ENCODE measurements at regions not wholly inside any gene's neighbourhood (a gene's known extent, or its start where the extent isn't known, plus 50 kb on each side); places are given as distances from the start of the nearest gene placed in this dataset.

- no peak for DNase-seq (ENCODE audit: low spot score)
Measured at GRCh38 chr21:15370462-15370975, 305.7 kb upstream of the NRIP1 start.

GRCh38 chr21:15373941-15374340, 309.1 kb upstream of the NRIP1 start:
- DNase-seq (ENCODE audit: low spot score), result no peak

- DNase-seq (ENCODE audit: low spot score), result no peak
Measured at GRCh38 chr21:15379776-15380175, 315.0 kb upstream of the NRIP1 start.

DNA sequence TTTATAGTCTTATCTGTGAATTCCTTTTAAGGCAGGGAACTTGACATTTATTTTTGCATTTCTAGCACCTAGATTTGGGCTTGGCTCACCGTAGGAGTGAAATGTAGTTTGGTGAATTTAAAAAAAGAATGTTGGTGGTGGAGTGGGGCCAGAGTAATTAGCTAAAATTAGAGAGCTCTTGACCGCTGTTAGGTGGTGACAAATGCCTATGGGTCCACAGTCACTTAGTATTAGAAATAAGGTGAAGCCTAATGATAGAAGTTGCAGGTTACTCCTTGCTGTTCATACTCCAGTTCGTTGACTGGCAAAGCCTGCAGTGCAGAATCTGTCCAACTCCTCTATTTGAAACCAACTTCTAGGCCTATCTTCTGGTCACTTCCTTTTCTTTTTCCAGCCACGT, 318.8 kb upstream of the NRIP1 start:
- DNase-seq (ENCODE audit: low spot score), result no peak

DNA sequence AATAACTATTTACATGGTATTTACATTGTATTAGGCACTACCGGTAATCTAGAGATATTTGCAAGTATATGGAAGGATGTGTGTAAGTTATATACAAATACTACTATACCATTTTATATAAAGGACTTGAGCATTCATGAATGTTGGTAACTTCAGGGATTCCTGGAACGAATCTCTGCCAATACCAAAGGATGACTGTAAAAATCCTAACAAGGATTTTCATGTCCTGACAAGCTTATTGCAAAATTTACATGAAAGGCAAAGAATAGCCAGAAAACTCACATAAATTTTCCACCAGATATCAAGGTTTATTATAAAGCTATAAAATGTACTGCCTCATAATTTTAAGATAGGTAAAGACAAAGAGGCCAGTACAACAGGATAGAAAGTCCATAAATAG, 325.2 kb upstream of the NRIP1 start:
- DNase-seq (ENCODE audit: low spot score), result no peak

- DNase-seq (ENCODE audit: low spot score), result no peak
Measured at GRCh38 chr21:15397258-15397657, 332.5 kb upstream of the NRIP1 start.

- no peak for DNase-seq (ENCODE audit: low spot score)
Measured at GRCh38 chr21:15400905-15401304, 328.9 kb upstream of the USP25 start.

DNA sequence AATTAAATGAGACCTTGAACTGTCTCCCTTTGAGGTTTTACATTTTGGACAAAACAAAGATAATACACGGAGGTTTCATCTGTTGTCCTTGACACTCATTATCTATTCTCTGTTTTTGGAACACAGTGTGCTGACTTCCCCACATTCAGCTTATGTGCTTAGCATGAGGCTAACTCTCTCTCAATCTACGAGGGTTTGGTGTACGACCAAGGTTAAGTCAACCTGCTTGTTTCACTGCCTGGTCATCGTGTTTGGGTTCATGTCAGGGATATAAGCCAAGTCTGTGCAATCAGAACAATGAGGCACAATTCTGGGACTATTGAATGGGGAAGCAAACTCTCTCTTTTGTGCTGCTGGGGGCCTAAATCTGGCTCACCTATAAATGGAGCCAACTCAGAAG, 328.5 kb upstream of the USP25 start:
- no peak for DNase-seq (ENCODE audit: low spot score)

DNA sequence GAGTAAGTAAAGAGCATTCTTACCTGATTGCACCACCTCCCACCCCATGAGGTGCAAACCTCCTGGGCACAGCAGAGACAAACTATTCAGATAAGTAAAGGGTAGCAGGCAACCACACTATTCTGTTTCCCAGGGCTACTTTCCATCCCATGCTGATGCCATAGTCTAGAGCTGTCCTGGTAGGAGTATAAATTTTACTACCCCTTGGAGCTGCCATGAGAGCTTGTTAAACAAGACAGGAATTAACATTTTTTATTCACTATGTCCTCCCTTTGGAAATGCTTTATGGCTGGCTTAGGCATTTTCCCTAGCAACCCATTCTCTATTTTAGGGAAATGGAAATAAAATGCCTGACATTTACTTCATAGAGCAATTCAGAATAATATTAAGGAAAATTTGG, 324.6 kb upstream of the USP25 start:
- DNase-seq (ENCODE audit: low spot score), result no peak

DNA sequence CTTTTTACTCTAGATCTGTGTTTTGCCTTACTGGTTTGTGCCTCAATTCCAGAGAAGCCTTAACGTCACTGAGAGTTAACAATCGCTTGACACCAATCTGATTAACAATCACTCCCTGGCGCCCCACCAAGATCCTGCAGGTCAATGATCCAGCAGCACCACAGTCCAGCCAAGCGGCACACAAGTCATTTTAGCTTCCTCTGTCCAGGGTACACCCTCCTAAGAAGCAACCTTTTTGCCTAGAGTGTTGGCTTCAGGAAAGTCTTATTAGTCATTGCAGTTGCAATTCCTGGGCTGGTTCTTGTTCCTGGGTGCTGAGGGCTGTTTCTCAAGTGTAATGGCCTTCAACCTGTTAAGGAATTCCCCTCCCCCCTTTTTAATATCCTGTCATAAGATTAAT, 323.0 kb upstream of the USP25 start:
- DNase-seq (ENCODE audit: low spot score), result no peak

GRCh38 chr21:15407585-15407984, 322.2 kb upstream of the USP25 start:
- no peak for DNase-seq (ENCODE audit: low spot score)

- DNase-seq (ENCODE audit: low spot score), result no peak
Measured at GRCh38 chr21:15408089-15408488, 321.7 kb upstream of the USP25 start.

GRCh38 chr21:15409031-15409430, 320.8 kb upstream of the USP25 start:
- no peak for DNase-seq (ENCODE audit: low spot score)

DNA sequence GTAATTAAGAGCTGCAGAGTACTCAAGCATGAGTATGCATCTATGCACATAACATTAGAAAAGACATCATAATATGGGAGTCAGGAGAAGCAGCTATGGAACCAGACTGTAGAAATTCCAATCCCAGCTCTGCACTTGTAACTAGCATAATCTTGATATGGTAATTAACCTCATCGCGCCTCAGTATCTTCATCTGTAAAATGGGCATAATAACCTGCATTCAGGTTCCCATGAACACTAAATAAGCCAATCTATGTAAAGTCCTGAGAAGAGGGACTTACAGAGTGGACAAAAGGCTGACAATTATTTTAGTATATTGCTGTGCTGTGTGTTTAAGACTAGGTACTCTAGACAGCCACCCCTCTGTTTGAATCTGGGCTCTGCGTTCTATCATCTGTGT, 318.9 kb upstream of the USP25 start:
- no peak for DNase-seq (ENCODE audit: low spot score)

- no peak for DNase-seq (ENCODE audit: low spot score)
Measured at GRCh38 chr21:15414057-15414456, 315.7 kb upstream of the USP25 start.

GRCh38 chr21:15415541-15416261, 314.1 kb upstream of the USP25 start:
- no peak for DNase-seq (ENCODE audit: low spot score)

DNA sequence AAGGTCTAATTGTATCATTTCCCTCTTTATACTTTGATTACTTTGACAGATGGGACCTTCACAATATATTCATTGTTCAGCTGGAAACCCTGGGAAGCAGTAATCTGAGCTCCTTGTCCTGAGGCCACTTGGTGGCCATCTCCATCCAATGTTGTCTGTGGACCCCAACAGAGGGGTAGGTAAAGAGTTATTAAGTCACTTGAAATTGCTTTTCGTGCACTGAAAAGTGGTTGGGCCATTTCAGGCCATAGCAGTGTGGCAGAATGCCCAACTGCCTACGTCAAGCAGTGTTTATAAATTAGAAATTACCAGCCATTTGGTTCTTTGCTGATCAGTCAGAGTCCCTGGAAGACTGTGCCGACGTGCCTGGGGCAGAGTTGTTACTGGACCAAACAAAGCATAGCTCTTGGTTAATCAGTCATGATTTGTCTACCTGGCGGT, 308.3 kb upstream of the USP25 start:
- DNase-seq (ENCODE audit: low spot score), result no peak

- DNase-seq (ENCODE audit: low spot score), result no peak
Measured at GRCh38 chr21:15421947-15422346, 307.8 kb upstream of the USP25 start.

DNA sequence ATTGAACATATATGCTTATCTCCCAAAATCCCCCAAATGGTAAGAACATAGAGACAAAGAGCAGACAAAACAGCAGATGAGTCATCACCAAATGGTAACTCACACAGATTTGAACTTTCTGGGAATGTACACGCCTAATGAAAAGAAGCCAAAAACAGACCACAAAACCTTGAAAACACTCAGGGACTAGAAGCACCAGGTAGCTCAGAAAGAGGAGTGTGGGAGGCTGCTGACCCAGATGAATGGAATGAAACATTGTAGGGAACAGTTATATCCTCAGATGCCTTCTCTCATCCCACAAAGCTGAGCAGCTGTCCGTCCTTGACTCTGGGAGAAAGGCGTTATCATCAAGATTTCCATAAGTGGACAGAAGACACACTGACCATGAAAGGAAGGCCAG, 307.0 kb upstream of the USP25 start:
- DNase-seq (ENCODE audit: low spot score), result no peak

DNA sequence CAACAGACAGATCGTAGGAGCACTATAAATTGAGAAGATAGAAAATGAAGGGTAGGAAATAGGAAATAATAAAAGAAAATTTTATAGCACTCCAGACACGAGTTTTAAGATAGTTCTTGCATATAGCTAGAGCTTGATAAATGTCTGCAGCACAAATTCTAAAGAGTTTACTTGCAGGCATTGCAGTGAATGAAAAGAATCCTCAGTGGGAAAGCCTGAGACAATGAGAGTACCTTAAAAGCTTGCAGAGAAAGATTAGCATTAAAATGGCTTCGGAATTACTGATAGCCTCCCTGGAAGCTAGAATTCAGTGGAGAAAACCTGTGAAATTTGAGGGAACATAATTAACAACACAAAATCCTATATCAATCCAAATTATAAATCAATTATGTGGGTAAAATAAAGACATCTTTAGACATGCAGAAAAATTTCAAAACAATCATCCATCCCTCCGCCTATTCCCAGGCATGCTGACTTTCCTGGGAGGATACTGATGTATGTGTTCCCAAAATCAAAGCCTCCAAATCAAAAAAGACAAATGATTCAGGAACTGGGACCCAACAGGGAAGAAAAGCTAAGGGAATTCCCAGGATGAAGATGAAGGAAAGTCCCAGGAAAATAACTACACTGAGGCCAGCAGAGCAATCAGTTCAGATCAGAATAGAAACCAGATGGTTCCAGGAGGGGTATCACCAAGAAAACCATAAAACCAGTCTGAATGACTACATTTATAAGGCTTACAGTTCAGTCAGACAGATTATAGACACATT, 305.9 kb upstream of the USP25 start:
- DNase-seq (ENCODE audit: low spot score), result no peak

- no peak for DNase-seq (ENCODE audit: low spot score)
Measured at GRCh38 chr21:15425049-15425448, 304.7 kb upstream of the USP25 start.

GRCh38 chr21:15430023-15430422, 299.8 kb upstream of the USP25 start:
- no peak for DNase-seq (ENCODE audit: low spot score)

DNA sequence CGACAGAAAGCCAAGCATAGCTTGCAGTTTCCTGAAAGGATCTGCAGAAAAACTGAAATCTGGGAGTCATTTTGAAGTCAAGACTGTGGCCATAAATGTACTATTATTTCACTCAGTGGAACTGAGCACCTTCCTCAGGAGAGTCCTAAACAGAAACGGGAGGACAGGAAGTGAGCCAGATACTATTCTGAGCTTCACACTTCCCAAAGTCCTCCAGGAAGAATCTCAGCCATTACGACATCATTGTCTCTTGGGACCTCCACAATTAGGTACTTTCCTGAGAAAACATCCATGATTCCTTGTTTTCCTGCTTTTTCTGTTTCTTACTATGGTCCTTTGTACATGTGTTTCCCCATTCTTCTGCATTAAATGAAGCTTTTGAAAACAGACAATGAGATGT, 299.2 kb upstream of the USP25 start:
- DNase-seq (ENCODE audit: low spot score), result no peak

GRCh38 chr21:15431053-15431452, 298.7 kb upstream of the USP25 start:
- DNase-seq (ENCODE audit: low spot score), result no peak
